ENCODE measurements at regions not wholly inside any gene's neighbourhood (a gene's known extent, or its start where the extent isn't known, plus 50 kb on each side); places are given as distances from the start of the nearest gene placed in this dataset.

GRCh38 chr10:53536322-53536721 is 763.7 kb upstream of the MBL2 start:
- TF ChIP-seq CTCF (IDR thresholded peaks at IDR 0.05 in 4 of 5, conservative IDR thresholded peaks at IDR 0.05 in 1 of 5) (no peak), POLR2A (IDR thresholded peaks at IDR 0.05) (no peak)
